ENCODE measurements at regions not wholly inside any gene's neighbourhood (a gene's known extent, or its start where the extent isn't known, plus 50 kb on each side); places are given as distances from the start of the nearest gene placed in this dataset.
"Not testable (repeated sequence)": the region's sequence is repeated elsewhere in the genome, so short reads cannot be mapped to it uniquely, and the experiment has no call there.

GRCh38 chr9:29066141-29066640 is 1492.9 kb upstream of the C9orf72 start:
- no peak for DNase-seq

DNA sequence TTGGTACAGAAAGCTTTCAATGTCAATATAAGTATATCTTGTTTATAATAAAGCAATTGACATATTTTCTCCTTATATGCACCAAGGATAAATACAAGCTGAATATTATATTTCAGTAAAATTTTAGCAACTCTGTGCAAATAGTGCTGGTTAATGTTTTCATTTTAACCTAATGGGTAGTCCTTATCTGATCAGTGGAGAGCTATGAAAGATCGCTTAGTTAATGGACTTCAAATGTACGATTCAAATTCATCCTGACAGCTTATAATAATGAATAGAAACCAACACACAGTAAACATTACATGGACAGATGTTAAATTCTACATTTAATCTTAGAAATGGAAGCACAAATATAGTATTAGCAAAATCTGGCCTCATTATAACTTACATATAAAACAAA is 1495.2 kb upstream of the C9orf72 start:
- DNase-seq = no peak

GRCh38 chr9:29069376-29069775 is 1496.1 kb upstream of the C9orf72 start:
- no peak for DNase-seq

GRCh38 chr9:29078063-29078666 is 1504.9 kb upstream of the C9orf72 start:
- DNase-seq = no peak

GRCh38 chr9:29100762-29101161 is 1527.5 kb upstream of the C9orf72 start:
- DNase-seq = no peak

GRCh38 chr9:29104166-29104565 is 1530.9 kb upstream of the C9orf72 start:
- not testable (repeated sequence) for DNase-seq

DNA sequence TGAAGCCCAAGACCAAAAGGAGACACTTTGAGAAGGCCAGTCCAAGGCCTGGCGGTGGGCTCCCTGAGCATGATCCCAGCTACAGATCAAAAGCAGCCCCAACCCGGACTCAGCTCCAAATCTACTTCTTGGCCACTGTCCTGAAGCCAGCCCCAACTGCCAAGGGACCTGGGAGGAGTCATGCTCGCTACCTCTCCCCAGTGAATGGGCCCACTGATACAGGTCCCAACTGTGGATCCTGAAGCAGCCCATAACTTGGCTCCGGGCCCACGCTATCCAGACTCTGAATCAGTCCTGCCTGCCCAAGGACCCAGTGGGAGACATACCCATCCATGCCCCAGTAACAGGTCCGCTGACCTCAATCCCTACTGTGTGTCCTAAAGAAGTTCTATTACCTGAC is 1545.3 kb upstream of the C9orf72 start:
- DNase-seq = no peak

DNA sequence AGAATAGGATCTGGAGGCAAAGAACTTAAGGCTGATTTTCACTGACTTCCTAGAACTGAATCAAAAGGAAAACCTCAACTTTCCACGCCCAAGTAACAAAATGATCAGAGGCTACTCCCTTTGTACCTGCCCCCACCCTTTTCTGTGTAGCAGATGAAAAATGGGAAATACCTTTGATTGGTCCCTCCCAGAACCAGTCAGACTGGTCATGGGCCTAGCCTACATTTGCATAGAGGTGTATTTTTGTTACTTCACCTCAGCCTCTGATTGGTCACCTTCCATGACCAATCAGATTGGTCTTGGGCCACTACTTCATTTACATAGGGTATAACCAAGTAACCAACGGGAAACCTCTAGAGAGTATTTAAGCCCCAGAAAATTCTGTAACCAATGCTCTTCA is 1553.5 kb upstream of the C9orf72 start:
- DNase-seq = no peak

GRCh38 chr9:29129763-29130162 is 1556.5 kb upstream of the C9orf72 start:
- DNase-seq = no peak

GRCh38 chr9:29144476-29144875 is 1571.2 kb upstream of the C9orf72 start:
- DNase-seq = no peak

DNA sequence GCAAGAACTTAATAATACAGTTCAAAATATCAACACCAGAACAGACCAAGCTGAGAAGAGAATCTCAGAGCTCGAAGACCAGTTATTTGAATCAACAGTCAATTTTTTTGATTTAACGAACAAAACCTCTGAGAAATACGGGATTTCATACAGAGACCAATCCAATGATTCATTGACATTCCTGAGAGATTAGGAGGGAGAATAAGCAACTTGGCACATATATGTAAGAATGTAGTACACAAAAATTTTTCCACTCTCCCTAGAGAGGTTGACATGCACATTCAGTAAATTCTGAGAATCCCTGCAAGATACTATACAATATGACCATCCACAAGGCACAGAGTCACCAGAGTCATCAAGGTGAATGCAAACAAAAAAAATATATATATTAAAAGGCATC is 1577.3 kb upstream of the C9orf72 start:
- no peak for DNase-seq

GRCh38 chr9:29160763-29161353 is 1587.6 kb upstream of the C9orf72 start:
- DNase-seq = no peak

DNA sequence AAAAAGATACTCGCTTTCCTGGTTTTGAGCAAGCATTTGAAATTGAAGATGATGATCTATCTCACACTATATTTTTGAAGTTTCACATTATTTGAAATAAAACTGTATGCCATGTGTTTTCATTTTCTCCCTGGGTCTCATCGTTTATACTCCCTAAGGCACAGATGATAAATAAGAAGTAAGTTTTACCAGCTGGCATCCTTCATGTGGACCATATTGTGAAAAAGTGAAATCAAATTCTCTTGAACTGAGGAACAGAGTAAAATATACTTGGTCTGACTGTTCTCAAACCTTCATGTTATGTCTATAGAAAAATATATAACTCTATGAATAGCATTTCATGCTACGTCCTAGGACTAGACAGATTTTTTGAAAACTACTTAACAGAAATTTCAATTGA is 1600.9 kb upstream of the C9orf72 start:
- DNase-seq = no peak

- DNase-seq = no peak
Observed at GRCh38 chr9:29176231-29176630, 1603.0 kb upstream of the C9orf72 start.

GRCh38 chr9:29176786-29177185 is 1603.5 kb upstream of the C9orf72 start:
- DNase-seq = no peak

DNA sequence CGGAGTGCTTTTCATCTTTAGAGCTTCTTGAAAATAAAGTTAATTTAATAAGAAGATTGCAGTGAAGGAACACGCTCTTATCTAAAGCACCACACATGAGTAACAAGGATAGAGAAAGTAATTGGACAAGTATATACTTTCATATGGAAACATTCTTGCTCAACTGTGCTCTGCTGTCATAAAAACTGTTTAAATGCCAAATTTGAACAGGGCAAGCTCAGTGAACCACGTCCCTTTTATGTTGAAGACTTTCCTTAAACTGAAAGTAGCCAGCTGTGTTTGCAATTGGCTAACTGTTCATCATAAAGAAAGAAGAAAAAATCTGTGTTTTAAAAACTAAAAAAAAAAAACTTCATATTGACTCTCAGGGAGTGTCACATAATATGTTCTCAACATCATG is 1610.7 kb upstream of the C9orf72 start:
- no peak for DNase-seq

DNA sequence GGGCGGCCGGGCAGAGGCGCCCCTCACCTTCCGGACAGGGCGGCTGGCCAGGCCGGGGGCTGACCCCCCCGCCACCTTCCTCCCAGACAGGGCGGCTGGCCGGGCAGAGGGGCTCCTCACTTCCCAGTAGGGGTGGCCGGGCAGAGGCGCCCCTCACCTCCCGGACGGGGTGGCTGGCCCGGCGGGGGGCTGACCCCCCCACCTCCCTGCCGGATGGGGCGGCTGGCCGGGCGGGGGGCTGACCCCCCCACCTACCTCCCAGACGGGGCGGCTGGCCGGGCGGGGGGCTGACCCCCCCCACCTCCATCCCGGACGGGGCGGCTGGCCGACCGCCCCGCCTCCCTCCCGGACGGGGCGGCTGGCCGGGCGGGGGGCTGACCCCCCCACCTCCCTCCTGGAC is 1615.5 kb upstream of the C9orf72 start:
- not testable (repeated sequence) for DNase-seq

- not testable (repeated sequence) for DNase-seq
Observed at GRCh38 chr9:29189221-29189620, 1615.9 kb upstream of the C9orf72 start.

DNA sequence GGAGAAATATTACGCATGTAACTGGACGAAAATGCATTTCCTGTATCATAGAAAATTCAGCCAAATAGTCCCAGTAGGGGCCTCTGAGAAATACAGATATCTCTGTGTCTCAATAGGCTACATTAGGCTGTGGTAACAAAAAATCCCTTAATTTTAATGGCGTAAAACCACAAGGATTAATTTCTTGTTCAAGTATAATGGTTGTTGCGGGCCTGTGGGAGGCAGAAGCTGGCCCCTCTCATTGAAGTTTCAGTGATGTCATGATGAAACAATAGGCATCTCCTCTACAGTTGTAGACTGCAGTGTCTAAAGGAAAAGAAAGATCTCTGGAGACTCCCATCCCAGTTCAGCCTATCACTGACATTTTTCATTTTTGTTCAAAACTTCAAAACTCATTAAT is 1625.6 kb upstream of the C9orf72 start:
- no peak for DNase-seq

- DNase-seq = no peak
Observed at GRCh38 chr9:29199975-29200374, 1626.7 kb upstream of the C9orf72 start.

- no peak for DNase-seq
Observed at GRCh38 chr9:29200650-29201049, 1627.4 kb upstream of the C9orf72 start.

GRCh38 chr9:29203244-29203930 is 1630.1 kb upstream of the C9orf72 start:
- no peak for DNase-seq

GRCh38 chr9:29208670-29209069 is 1635.4 kb upstream of the C9orf72 start:
- DNase-seq = no peak

DNA sequence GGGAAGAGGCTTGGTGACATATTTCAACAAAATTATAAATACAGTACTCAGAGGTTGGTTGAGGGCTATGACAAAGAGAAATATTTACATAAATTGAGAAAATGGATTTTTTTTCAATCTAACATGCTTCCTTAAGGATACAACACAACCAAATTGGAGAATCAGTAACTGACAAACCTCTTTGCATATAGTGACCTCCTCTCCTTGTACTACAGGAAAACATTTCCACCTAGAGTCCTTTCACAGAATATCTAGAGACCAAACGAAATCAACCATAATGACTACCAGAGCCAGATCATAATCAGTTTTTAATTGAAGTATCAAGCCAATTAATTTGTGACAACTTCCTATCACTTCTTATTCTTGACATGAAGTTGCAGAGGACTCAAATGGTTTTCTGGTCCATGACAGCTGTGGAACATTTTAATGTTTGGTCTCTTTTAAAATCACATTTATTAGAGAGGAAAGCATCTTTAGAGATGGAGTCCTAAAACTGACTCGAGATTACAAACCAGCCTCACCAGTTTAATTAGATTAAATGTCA is 1636.5 kb upstream of the C9orf72 start:
- no peak for DNase-seq

All from amniotic stem cell (primary cell).